ENCODE measurements at regions not wholly inside any gene's neighbourhood (a gene's known extent, or its start where the extent isn't known, plus 50 kb on each side); places are given as distances from the start of the nearest gene placed in this dataset.

DNA sequence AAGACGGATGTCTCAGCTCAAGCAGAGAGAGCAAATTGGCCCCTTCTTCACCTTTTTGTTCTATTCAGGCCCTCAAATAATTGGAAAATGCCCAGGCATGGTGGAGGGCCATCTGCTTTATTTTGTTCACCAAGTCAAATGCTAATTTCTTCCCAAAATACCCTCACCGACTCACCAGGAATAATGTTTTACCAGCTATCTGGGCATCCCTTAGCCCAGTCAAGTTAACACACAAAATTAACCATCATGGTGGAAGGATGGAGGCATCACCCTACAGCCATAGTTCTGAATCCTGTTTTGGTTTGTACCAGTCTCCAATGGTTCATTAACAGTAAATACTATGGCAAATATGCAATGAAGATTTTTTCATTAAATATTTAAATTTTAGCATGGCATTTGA, 51.7 kb upstream of the SERP2 start:
- TF ChIP-seq POLR2A (IDR thresholded peaks at IDR 0.05; ENCODE audit: low read depth, low read length) (no peak), POLR2AphosphoS5 (IDR thresholded peaks at IDR 0.05; ENCODE audit: low read depth, low read length) (no peak), TAF1 (IDR thresholded peaks at IDR 0.05; ENCODE audit: borderline replicate concordance, low read depth, low read length) (no peak)

Data from GM12892 (cell line).